Stimulated activated CD4-positive, alpha-beta T cell treated with anti-CD3 and anti-CD28 coated beads, Interleukin-12 subunit alpha, Interleukin-12 subunit beta, amount 100 ng/mL, for 4 hours (primary cell): ENCODE measurements at regions not wholly inside any gene's neighbourhood (a gene's known extent, or its start where the extent isn't known, plus 50 kb on each side); places are given as distances from the start of the nearest gene placed in this dataset.
"Not testable (repeated sequence)": the region's sequence is repeated elsewhere in the genome, so short reads cannot be mapped to it uniquely, and the experiment has no call there.

Experiments used
- DNase-seq: peaks from one replicate; pipeline ENCODE4 v3.0.0-alpha.2; 2020

GRCh38 chr10:90975096-90975495 lies 54.2 kb upstream of the ANKRD1 start:
- no peak for DNase-seq

GRCh38 chr10:90977162-90977854 lies 56.4 kb upstream of the ANKRD1 start:
- no peak for DNase-seq

- DNase-seq = no peak
These were observed 57.1 kb upstream of the ANKRD1 start for GRCh38 chr10:90977855-90978486.

GRCh38 chr10:90982406-90983008 lies 61.6 kb upstream of the ANKRD1 start:
- DNase-seq = no peak

GRCh38 chr10:90983914-90984549 lies 63.1 kb upstream of the ANKRD1 start:
- DNase-seq = no peak

- no peak for DNase-seq
These were observed 64.0 kb upstream of the ANKRD1 start for GRCh38 chr10:90984898-90985297.

GRCh38 chr10:90985321-90985933 lies 64.5 kb upstream of the ANKRD1 start:
- no peak for DNase-seq

- DNase-seq = no peak
These were observed 65.4 kb upstream of the ANKRD1 start for GRCh38 chr10:90986136-90986760.

- no peak for DNase-seq
These were observed 66.0 kb upstream of the ANKRD1 start for GRCh38 chr10:90986870-90987269.

GRCh38 chr10:90987383-90987782 lies 66.5 kb upstream of the ANKRD1 start:
- no peak for DNase-seq

GRCh38 chr10:90988024-90988423 lies 67.1 kb upstream of the ANKRD1 start:
- no peak for DNase-seq

GRCh38 chr10:90988802-90989201 lies 67.9 kb upstream of the ANKRD1 start:
- no peak for DNase-seq

- DNase-seq = no peak
These were observed 68.5 kb upstream of the ANKRD1 start for GRCh38 chr10:90989378-90989777.

- no peak for DNase-seq
These were observed 71.6 kb upstream of the ANKRD1 start for GRCh38 chr10:90992462-90992861.

- DNase-seq = no peak
These were observed 72.5 kb upstream of the ANKRD1 start for GRCh38 chr10:90993340-90993739.

GRCh38 chr10:90997670-90998069 lies 76.8 kb upstream of the ANKRD1 start:
- no peak for DNase-seq

- DNase-seq = no peak
These were observed 78.0 kb upstream of the ANKRD1 start for GRCh38 chr10:90998733-90999511.

- no peak for DNase-seq
These were observed 78.8 kb upstream of the ANKRD1 start for GRCh38 chr10:90999512-91000172.

- DNase-seq = no peak
These were observed 79.6 kb upstream of the ANKRD1 start for GRCh38 chr10:91000470-91000869.

- no peak for DNase-seq
These were observed 80.1 kb upstream of the ANKRD1 start for GRCh38 chr10:91000985-91001384.

GRCh38 chr10:91002656-91003055 lies 81.8 kb upstream of the ANKRD1 start:
- no peak for DNase-seq

- not testable (repeated sequence) for DNase-seq
These were observed 82.5 kb upstream of the ANKRD1 start for GRCh38 chr10:91003379-91003778.
